GM10266 (cell line): ENCODE measurements at regions not wholly inside any gene's neighbourhood (a gene's known extent, or its start where the extent isn't known, plus 50 kb on each side); places are given as distances from the start of the nearest gene placed in this dataset.

Source experiments
- DNase-seq: peaks from one replicate; pipeline ENCODE4 v3.0.0; 2012; ENCODE audit errors: extremely low spot score
- CTCF ChIP-seq: IDR thresholded peaks from 2 replicates; pipeline ENCODE4 v1.5.1; 2012; ENCODE audit warnings: mild to moderate bottlenecking, low read depth; ENCODE audit not compliant: control insufficient read depth, insufficient read depth; ENCODE audit errors: missing control alignments

- no peak for DNase-seq
- no peak for TF ChIP-seq CTCF
These were observed 112.2 kb upstream of the PLPPR4 start for GRCh38 chr1:99152132-99152531.

GRCh38 chr1:99163671-99164070, 100.6 kb upstream of the PLPPR4 start:
- no peak for TF ChIP-seq CTCF
- no peak for DNase-seq

GRCh38 chr1:99170516-99170915, 93.8 kb upstream of the PLPPR4 start:
- no peak for TF ChIP-seq CTCF
- no peak for DNase-seq

- no peak for TF ChIP-seq CTCF
- no peak for DNase-seq
These were observed 93.0 kb upstream of the PLPPR4 start for GRCh38 chr1:99171184-99171813.

- DNase-seq: no peak
- no peak for TF ChIP-seq CTCF
These were observed 91.0 kb upstream of the PLPPR4 start for GRCh38 chr1:99173282-99173681.

GRCh38 chr1:99173900-99174299, 90.4 kb upstream of the PLPPR4 start:
- DNase-seq: no peak

More at GRCh38 chr1:99173900-99174299, 90.4 kb upstream of the PLPPR4 start:
- TF ChIP-seq CTCF: no peak
